Activated naive CD4-positive, alpha-beta T cell treated with anti-CD3 and anti-CD28 coated beads, Interleukin-2, amount 50 U/mL, for 24 hours (primary cell): ENCODE measurements at regions not wholly inside any gene's neighbourhood (a gene's known extent, or its start where the extent isn't known, plus 50 kb on each side); places are given as distances from the start of the nearest gene placed in this dataset.
"Not testable (repeated sequence)": the region's sequence is repeated elsewhere in the genome, so short reads cannot be mapped to it uniquely, and the experiment has no call there.

Source experiments
- H3K27ac Mint-ChIP-seq: one replicate; pipeline ENCODE4 v1.8.0; 2021; ENCODE audit warnings: mild to moderate bottlenecking, mixed read lengths
- H3K27me3 Mint-ChIP-seq: one replicate; pipeline ENCODE4 v1.8.0; 2021; ENCODE audit warnings: mixed read lengths
- H3K36me3 Mint-ChIP-seq: one replicate; pipeline ENCODE4 v1.8.0; 2021; ENCODE audit warnings: mixed read lengths
- H3K4me1 Mint-ChIP-seq: one replicate; pipeline ENCODE4 v1.8.0; 2021; ENCODE audit warnings: mixed read lengths
- H3K4me3 Mint-ChIP-seq: one replicate; pipeline ENCODE4 v1.8.0; 2021; ENCODE audit warnings: mild to moderate bottlenecking, mixed read lengths
- H3K9me3 Mint-ChIP-seq: one replicate; pipeline ENCODE4 v1.8.0; 2021; ENCODE audit warnings: mixed read lengths

DNA sequence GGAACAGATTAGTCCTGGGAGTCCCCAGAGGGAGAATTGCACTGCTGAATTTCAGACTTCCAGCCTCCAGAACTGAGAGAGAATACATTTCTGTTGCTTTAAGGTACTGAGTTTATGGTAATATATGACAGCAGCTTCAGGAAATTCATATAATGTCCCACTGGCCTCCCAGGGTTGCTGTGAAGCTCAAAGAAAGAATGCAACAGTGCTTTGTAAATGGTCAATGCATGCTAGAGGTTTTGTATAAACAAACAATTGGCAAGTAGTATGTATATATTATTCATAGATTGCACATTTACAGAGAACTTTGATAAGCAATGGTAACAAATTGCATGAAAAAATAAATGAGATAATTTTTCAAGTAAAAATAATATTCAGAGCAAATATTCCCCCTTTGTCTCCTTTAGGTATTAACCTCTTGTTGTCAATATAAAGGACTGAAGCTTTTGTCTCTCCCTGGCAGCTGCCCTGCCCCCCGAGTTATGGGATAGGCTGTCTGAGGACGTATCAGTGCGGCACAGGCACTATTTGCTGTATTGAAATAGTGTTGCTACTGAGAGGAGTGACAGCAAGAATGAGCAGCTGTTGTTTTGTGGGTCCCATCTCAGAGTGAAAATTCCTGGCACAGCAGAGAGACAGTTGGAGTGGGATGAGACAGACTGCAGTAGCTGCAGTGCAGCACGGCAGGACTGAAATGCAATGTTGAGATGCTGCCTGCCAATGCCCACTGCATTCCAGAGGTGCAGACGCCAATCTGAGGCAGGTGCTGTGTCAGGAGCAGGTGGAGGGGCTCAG is 194.2 kb upstream of the GLRA1 start:
- no peak overlapping the region for H3K27ac Mint-ChIP-seq
- H3K4me3 Mint-ChIP-seq = no peak overlapping the region
- H3K9me3 Mint-ChIP-seq = peaks cover 5% of the 10 kb centered on the region
- H3K36me3 Mint-ChIP-seq = peaks cover 2% of the 10 kb centered on the region
- H3K27me3 Mint-ChIP-seq = no peaks in the 10 kb centered on the region
- no peaks in the 10 kb centered on the region for H3K4me1 Mint-ChIP-seq

DNA sequence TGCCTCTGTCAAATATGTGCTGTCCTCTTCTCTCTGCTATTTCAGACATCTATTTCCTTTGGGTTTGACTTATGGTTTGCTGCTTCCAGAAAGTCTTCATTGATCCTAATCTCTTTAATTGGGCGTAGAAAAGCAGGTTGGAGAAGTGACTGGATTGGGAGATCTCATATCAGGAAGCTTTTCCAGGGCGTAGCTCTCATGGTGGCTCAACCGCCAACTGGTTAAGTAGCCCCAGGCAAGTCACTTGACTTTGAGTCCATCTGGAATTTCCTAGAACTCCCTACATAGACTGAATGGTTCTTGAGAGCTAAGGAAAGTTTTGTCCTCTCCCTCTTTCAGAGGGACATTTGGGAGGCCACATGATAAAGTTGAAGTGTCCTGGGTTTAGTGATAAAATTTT is 192.3 kb upstream of the GLRA1 start:
- peaks cover 5% of the 10 kb centered on the region for H3K9me3 Mint-ChIP-seq
- peaks cover 6% of the 10 kb centered on the region for H3K4me1 Mint-ChIP-seq
- peaks cover 2% of the 10 kb centered on the region for H3K36me3 Mint-ChIP-seq
- H3K27ac Mint-ChIP-seq = no peak overlapping the region
- no peaks in the 10 kb centered on the region for H3K27me3 Mint-ChIP-seq
- no peak overlapping the region for H3K4me3 Mint-ChIP-seq

DNA sequence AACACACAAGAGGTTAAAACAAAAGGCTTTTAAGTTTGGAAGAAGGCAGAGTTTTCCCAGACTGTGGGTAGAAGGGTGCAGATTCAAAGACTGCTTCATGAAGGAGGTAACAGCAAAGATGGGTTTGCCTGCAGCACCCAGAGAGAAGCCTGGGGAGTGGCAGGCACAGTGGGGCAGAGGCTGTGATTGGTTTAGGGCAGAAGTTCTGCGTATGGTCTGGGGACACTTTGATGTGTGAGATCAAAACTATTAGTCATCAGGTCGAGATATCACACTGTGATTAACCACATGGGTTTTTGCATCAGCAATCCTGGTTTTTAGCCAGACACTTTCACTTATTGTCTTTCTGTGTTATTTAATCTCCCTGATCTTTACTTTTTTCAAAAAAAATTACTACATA is 188.8 kb upstream of the GLRA1 start:
- no peak overlapping the region for H3K4me3 Mint-ChIP-seq
- H3K36me3 Mint-ChIP-seq = peaks cover 2% of the 10 kb centered on the region
- peaks cover 5% of the 10 kb centered on the region for H3K9me3 Mint-ChIP-seq
- peaks cover 6% of the 10 kb centered on the region for H3K4me1 Mint-ChIP-seq
- no peaks in the 10 kb centered on the region for H3K27me3 Mint-ChIP-seq
- H3K27ac Mint-ChIP-seq = no peak overlapping the region

GRCh38 chr5:152107220-152107619 is 182.6 kb upstream of the GLRA1 start:
- Mint-ChIP-seq H3K36me3 (no peaks in the 10 kb centered on the region), H3K27ac (no peak overlapping the region), H3K4me3 (no peak overlapping the region), H3K4me1 (no peaks in the 10 kb centered on the region), H3K27me3 (no peaks in the 10 kb centered on the region), H3K9me3 (no peaks in the 10 kb centered on the region)

DNA sequence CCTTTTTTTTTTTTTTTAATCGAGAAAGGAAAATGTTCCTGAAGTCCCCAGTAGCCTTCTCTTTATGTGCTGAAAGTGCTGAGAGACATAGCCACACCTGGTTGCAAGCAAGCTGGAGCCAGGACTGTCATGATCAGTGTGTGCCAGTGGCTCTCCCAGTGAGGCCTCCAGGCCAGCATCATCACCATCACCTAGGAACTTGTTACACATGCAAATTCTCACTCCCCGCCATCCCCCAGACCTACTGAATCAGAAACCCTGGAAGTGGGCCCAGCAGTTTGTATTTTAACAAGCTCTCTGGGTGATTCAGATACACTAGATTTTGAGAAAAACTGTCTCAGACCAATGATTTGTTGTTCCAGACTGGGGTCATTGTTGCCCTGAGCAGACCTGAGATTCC is 181.9 kb upstream of the GLRA1 start:
- Mint-ChIP-seq H3K27ac (no peak overlapping the region), H3K4me1 (no peaks in the 10 kb centered on the region), H3K4me3 (no peak overlapping the region), H3K9me3 (no peaks in the 10 kb centered on the region), H3K36me3 (no peaks in the 10 kb centered on the region), H3K27me3 (no peaks in the 10 kb centered on the region)

- Mint-ChIP-seq H3K9me3 (peaks cover 5% of the 10 kb centered on the region), H3K4me1 (no peaks in the 10 kb centered on the region), H3K27me3 (no peaks in the 10 kb centered on the region), H3K4me3 (no peak overlapping the region), H3K27ac (no peak overlapping the region), H3K36me3 (no peaks in the 10 kb centered on the region)
These were observed 180.4 kb upstream of the GLRA1 start for GRCh38 chr5:152105085-152105484.

DNA sequence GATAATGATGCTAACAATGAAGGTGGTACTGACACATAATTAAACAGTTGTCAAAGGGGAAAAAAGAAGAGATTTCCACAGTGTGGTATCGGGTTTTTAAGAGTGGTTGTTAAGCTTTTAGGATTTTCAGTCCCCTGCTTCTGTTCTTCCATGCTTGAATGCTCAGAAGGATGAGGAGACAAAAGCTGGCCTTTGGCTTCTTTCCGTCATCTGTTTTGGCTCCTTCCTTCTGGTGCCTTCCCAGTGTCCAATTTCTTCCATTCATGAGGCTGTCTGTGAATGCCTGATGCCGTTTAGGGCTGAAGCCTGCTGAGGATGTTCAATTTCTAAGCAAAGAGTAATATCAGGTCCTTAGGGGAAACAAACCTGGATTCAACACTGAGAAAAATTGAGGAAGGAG is 179.6 kb upstream of the GLRA1 start:
- H3K27ac Mint-ChIP-seq = no peak overlapping the region
- H3K9me3 Mint-ChIP-seq = peaks cover 5% of the 10 kb centered on the region
- no peaks in the 10 kb centered on the region for H3K27me3 Mint-ChIP-seq
- H3K36me3 Mint-ChIP-seq = no peaks in the 10 kb centered on the region
- no peak overlapping the region for H3K4me3 Mint-ChIP-seq
- no peaks in the 10 kb centered on the region for H3K4me1 Mint-ChIP-seq

GRCh38 chr5:152102908-152103307 is 178.3 kb upstream of the GLRA1 start:
- not testable (repeated sequence) for H3K27ac Mint-ChIP-seq, H3K4me1 Mint-ChIP-seq

DNA sequence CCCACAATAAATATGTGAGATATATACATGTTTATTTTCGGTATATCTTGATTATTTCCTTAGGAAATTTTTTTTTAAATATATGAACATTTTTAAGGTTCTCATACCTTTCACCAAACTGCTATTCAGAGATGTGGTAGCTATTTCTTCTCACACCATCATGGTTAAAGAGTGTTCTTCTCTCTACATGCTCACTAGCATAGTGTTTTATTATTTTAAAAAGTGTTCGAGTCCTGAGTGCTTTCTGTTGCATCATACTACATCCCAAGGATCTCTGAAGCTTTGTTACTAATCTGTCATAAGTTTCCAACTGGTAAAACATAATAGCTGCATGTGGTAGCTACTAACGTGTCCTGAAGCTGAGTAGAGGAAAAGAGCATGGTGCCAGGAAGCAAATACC is 177.4 kb upstream of the GLRA1 start:
- Mint-ChIP-seq H3K27me3 (no peaks in the 10 kb centered on the region), H3K4me3 (no peak overlapping the region), H3K9me3 (peaks cover 5% of the 10 kb centered on the region), H3K27ac (no peak overlapping the region), H3K36me3 (no peaks in the 10 kb centered on the region), H3K4me1 (peaks cover 8% of the 10 kb centered on the region)

More at GRCh38 chr5:152102908-152103307, 178.3 kb upstream of the GLRA1 start:
- H3K4me3 Mint-ChIP-seq, H3K36me3 Mint-ChIP-seq, H3K27me3 Mint-ChIP-seq, H3K9me3 Mint-ChIP-seq: not testable (repeated sequence)

- no peak overlapping the region for H3K27ac Mint-ChIP-seq
- H3K27me3 Mint-ChIP-seq = no peaks in the 10 kb centered on the region
These were observed 175.8 kb upstream of the GLRA1 start for GRCh38 chr5:152100462-152100861.

DNA sequence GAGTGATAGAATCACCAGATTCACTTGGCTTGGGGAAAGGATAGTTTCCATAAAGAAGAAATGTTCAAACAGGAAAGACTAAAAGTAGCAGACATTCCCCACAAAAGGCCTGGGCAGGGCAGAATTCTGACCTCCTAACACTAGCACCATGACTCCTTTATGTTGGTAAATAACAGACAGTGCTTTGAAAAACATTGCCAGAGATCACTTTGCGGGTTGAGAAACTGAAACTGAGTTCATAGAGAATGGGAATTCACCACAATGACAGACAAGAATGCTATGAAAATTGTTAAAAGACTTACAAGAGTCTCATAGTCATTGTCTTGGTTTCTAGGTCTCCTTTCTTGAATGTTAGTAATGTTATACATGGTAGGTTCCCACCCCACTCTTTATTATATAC is 172.5 kb upstream of the GLRA1 start:
- Mint-ChIP-seq H3K27ac (no peak overlapping the region), H3K4me1 (peaks cover 12% of the 10 kb centered on the region), H3K9me3 (peaks cover 5% of the 10 kb centered on the region), H3K4me3 (no peak overlapping the region), H3K27me3 (no peaks in the 10 kb centered on the region), H3K36me3 (no peaks in the 10 kb centered on the region)

More at GRCh38 chr5:152100462-152100861, 175.8 kb upstream of the GLRA1 start:
- Mint-ChIP-seq H3K4me1 (peaks cover 12% of the 10 kb centered on the region), H3K9me3 (peaks cover 5% of the 10 kb centered on the region), H3K4me3 (no peak overlapping the region), H3K36me3 (no peaks in the 10 kb centered on the region)

DNA sequence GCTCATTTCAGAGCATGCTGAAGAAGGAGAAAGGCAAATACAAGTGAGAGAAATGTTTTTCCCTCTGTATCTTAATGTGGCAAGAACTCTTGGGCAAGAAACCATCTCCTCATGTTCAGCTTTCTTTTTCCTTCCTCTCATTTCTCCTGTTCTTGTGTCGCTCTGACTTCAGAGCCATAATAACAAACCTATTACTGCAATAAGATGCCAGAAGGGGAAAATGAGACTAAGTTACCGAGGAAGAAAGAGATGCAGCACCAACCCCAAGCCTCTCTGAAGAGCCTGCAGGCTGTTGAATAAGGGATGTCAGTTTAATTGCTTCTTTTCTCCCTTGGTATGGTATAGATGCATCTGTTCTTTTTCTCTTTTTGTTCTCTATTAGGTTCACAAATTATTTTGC is 170.1 kb upstream of the GLRA1 start:
- peaks cover 19% of the 10 kb centered on the region for H3K4me1 Mint-ChIP-seq
- no peaks in the 10 kb centered on the region for H3K27me3 Mint-ChIP-seq
- no peaks in the 10 kb centered on the region for H3K9me3 Mint-ChIP-seq
- peak overlapping the region; percentile 56 for H3K27ac Mint-ChIP-seq
- no peaks in the 10 kb centered on the region for H3K36me3 Mint-ChIP-seq
- H3K4me3 Mint-ChIP-seq = no peak overlapping the region

DNA sequence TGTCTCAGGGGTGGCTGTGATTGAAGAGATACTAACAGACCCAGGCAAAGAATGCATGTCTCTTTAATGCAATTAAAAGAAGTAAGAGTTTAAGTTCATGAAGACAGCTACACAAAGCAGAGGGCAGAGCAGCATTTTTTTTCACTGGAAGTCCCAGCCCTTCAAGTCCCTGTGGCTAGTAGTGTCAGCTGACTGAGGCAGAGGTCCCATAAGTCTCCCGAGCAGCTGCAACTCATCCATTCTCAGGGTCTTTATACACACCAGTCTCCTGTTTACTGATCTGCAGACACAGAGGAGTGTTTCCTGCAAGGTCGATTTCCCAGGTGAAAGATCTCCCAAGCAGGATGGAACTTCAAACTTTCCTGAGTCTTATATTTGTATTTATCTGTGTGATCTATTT is 169.4 kb upstream of the GLRA1 start:
- Mint-ChIP-seq H3K4me1 (peaks cover 19% of the 10 kb centered on the region), H3K27me3 (no peaks in the 10 kb centered on the region), H3K9me3 (no peaks in the 10 kb centered on the region), H3K4me3 (no peak overlapping the region), H3K27ac (no peak overlapping the region), H3K36me3 (no peaks in the 10 kb centered on the region)

- H3K4me3 Mint-ChIP-seq = no peak overlapping the region
- peaks cover 16% of the 10 kb centered on the region for H3K4me1 Mint-ChIP-seq
- no peaks in the 10 kb centered on the region for H3K27me3 Mint-ChIP-seq
- H3K36me3 Mint-ChIP-seq = no peaks in the 10 kb centered on the region
- H3K27ac Mint-ChIP-seq = no peak overlapping the region
- no peaks in the 10 kb centered on the region for H3K9me3 Mint-ChIP-seq
These were observed 167.9 kb upstream of the GLRA1 start for GRCh38 chr5:152092580-152092979.

- no peaks in the 10 kb centered on the region for H3K27me3 Mint-ChIP-seq
- peaks cover 7% of the 10 kb centered on the region for H3K4me1 Mint-ChIP-seq
- no peaks in the 10 kb centered on the region for H3K9me3 Mint-ChIP-seq
- no peak overlapping the region for H3K27ac Mint-ChIP-seq
- no peaks in the 10 kb centered on the region for H3K36me3 Mint-ChIP-seq
- H3K4me3 Mint-ChIP-seq = no peak overlapping the region
These were observed 165.0 kb upstream of the GLRA1 start for GRCh38 chr5:152089644-152090043.

GRCh38 chr5:152086668-152087067 is 162.0 kb upstream of the GLRA1 start:
- peaks cover 7% of the 10 kb centered on the region for H3K4me1 Mint-ChIP-seq
- no peaks in the 10 kb centered on the region for H3K27me3 Mint-ChIP-seq
- H3K9me3 Mint-ChIP-seq = no peaks in the 10 kb centered on the region
- H3K27ac Mint-ChIP-seq = no peak overlapping the region
- H3K36me3 Mint-ChIP-seq = no peaks in the 10 kb centered on the region
- H3K4me3 Mint-ChIP-seq = no peak overlapping the region

GRCh38 chr5:152084476-152084875 is 159.8 kb upstream of the GLRA1 start:
- Mint-ChIP-seq H3K9me3 (no peaks in the 10 kb centered on the region), H3K4me1 (no peaks in the 10 kb centered on the region), H3K27me3 (no peaks in the 10 kb centered on the region), H3K27ac (no peak overlapping the region), H3K4me3 (no peak overlapping the region), H3K36me3 (no peaks in the 10 kb centered on the region)
